Spleen (tissue), 7 donors: ENCODE measurements at regions not wholly inside any gene's neighbourhood (a gene's known extent, or its start where the extent isn't known, plus 50 kb on each side); places are given as distances from the start of the nearest gene placed in this dataset.

ENCODE experiments used
- POLR2A ChIP-seq, 3 donors: fragments of 450-650 bp; IDR thresholded peaks; one replicate each; pipeline ENCODE4 v1.5.1; 2017; ENCODE audit warnings: antibody characterized with exemption in 3 of 3, mild to moderate bottlenecking in 1 of 3
- POLR2AphosphoS5 ChIP-seq, 3 donors: sonication (generic); formaldehyde crosslinking; IDR thresholded peaks; one replicate each; pipeline ENCODE4 v1.5.1; 2017; ENCODE audit warnings: antibody characterized with exemption in 3 of 3
- TF ChIP-seq, protein P1 (sequence below), 11 experiments: fragments of 200-600 bp in 7 of 11; fragments of 450-650 bp in 4 of 11; sonication (generic) in 4 of 11; IDR thresholded peaks in 8 of 11; conservative IDR thresholded peaks in 3 of 11; 1 replicate in 7 of 11; 2 replicates in 4 of 11; pipeline versions ENCODE4 v1.4.0 to v1.8.0; 2016 to 2021; ENCODE audit warnings: antibody characterized with exemption in 11 of 11, inconsistent platforms in 4 of 11, mild to moderate bottlenecking in 1 of 11
- donor health status: DM: no; HTN: no; CAD: no; lungs with moderate emphysema.
- donor health status: DM: no; HTN: no; CAD: no.
- donor health status: DM: no; HTN: no; CAD: no.

DNA sequence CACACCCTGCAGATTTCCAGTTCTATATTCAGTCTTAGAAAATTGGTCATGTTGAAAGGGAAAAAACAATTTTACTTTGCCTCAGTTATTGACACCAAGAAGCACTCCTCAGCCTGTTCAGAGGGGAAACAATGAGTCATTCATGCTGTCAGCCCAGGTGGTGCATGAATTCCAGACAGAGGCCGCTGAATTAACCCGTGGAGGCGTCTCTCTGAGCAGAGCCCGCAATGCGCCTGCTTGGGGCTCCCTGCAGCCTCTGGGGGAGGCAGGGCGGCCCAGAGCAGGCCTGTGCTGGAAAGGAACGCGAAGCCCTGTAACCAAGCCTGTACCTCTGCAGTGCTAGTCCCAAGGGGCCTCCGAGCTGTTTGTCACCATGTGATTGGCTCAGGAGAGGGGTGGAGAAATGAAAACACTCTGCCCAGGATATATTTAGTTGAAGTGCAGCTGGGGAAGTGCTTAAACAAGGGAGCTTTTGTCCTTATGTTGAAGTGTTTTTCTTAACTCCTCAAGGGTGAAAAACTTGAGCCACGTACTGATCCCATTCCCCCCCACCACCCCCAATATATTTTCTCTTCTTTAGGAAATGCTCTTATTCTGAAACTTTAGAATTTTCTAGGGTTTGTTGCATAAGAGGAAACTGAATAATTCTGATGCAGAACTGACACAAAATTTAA, 68.3 kb upstream of the CHD2 start:
- TF ChIP-seq, protein P1, sequence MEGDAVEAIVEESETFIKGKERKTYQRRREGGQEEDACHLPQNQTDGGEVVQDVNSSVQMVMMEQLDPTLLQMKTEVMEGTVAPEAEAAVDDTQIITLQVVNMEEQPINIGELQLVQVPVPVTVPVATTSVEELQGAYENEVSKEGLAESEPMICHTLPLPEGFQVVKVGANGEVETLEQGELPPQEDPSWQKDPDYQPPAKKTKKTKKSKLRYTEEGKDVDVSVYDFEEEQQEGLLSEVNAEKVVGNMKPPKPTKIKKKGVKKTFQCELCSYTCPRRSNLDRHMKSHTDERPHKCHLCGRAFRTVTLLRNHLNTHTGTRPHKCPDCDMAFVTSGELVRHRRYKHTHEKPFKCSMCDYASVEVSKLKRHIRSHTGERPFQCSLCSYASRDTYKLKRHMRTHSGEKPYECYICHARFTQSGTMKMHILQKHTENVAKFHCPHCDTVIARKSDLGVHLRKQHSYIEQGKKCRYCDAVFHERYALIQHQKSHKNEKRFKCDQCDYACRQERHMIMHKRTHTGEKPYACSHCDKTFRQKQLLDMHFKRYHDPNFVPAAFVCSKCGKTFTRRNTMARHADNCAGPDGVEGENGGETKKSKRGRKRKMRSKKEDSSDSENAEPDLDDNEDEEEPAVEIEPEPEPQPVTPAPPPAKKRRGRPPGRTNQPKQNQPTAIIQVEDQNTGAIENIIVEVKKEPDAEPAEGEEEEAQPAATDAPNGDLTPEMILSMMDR (IDR thresholded peaks at IDR 0.05 in 8 of 11, conservative IDR thresholded peaks at IDR 0.05 in 3 of 11), result peak in 1 of 11 experiments; percentile 13
- peak in 2 of 3 donors; percentile 28 to 94 for TF ChIP-seq POLR2A (IDR thresholded peaks at IDR 0.05)
- peak; percentile 94 to 97 (median 94) for TF ChIP-seq POLR2AphosphoS5 (IDR thresholded peaks at IDR 0.05)
